NCI-H146 (cell line): ENCODE measurements at regions not wholly inside any gene's neighbourhood (a gene's known extent, or its start where the extent isn't known, plus 50 kb on each side); places are given as distances from the start of the nearest gene placed in this dataset.

Experiments
- DNase-seq: peaks from one replicate; lab custom pipeline; 2025; lab: John Stamatoyannopoulos, UW

- DNase-seq, result no peak
Observed at GRCh38 chr6:37556881-37557644, 57.4 kb upstream of the CCDC167 start.

- no peak for DNase-seq
Observed at GRCh38 chr6:37555040-37555781, 55.5 kb upstream of the CCDC167 start.

- DNase-seq, result no peak
Observed at GRCh38 chr6:37554480-37554819, 54.8 kb upstream of the CCDC167 start.

- no peak for DNase-seq
Observed at GRCh38 chr6:37552267-37552666, 52.6 kb upstream of the CCDC167 start.

- no peak for DNase-seq
Observed at GRCh38 chr6:37551867-37552266, 52.2 kb upstream of the CCDC167 start.

- DNase-seq, result no peak
Observed at GRCh38 chr6:37551446-37551845, 51.8 kb upstream of the CCDC167 start.

- no peak for DNase-seq
Observed at GRCh38 chr6:37551002-37551401, 51.3 kb upstream of the CCDC167 start.

- no peak for DNase-seq
Observed at GRCh38 chr6:37550191-37550831, 50.6 kb upstream of the CCDC167 start.

- no peak for DNase-seq
Observed at GRCh38 chr6:37549558-37549957, 49.9 kb upstream of the CCDC167 start.
